T-helper 9 cell (primary cell): ENCODE measurements at regions not wholly inside any gene's neighbourhood (a gene's known extent, or its start where the extent isn't known, plus 50 kb on each side); places are given as distances from the start of the nearest gene placed in this dataset.
"Not testable (repeated sequence)": the region's sequence is repeated elsewhere in the genome, so short reads cannot be mapped to it uniquely, and the experiment has no call there.

Source experiments
- DNase-seq: peaks from one replicate; pipeline ENCODE4 v3.0.0-alpha.2; 2020

DNA sequence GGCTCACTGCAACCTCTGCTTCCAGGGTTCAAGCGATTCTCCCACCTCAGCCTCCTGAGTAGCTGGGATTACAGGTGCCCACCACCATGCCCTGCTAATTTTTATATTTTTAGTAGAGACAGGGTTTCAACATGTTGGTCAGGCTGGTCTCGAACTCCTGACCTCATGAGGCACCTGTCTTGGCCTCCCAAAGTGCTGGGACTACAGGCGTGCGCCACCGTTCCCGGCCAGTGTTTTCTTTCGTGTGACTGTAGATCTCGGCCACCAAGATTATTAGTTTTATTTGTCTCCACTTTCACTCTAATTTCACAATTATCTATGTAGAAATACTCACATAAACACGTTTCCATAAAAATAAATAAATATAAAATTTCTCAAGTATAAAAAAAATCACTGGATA lies 665.4 kb upstream of the RAG2 start:
- DNase-seq = not testable (repeated sequence)

GRCh38 chr11:37259734-37260133 lies 661.7 kb upstream of the RAG2 start:
- no peak for DNase-seq

- DNase-seq = no peak
Measured at GRCh38 chr11:37248145-37248544, 650.1 kb upstream of the RAG2 start.

DNA sequence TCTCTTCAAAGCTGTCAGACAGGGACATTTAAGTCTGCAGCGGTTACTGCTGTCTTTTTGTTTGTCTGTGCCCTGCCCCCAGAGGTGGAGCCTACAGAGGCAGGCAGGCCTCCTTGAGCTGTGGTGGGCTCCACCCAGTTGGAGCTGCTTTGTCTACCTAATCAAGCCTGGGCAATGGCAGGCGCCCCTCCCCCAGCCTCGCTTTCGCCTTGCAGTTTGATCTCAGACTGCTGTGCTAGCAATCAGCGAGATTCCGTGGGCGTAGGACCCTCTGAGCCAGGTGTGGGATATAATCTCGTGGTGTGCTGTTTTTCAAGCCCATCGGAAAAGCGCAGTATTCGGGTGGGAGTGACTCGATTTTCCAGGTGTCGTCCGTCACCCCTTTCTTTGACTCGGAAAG lies 648.1 kb upstream of the RAG2 start:
- DNase-seq = not testable (repeated sequence)

GRCh38 chr11:37230865-37231264 lies 632.8 kb upstream of the RAG2 start:
- DNase-seq = no peak

GRCh38 chr11:37223962-37224361 lies 625.9 kb upstream of the RAG2 start:
- DNase-seq = no peak

DNA sequence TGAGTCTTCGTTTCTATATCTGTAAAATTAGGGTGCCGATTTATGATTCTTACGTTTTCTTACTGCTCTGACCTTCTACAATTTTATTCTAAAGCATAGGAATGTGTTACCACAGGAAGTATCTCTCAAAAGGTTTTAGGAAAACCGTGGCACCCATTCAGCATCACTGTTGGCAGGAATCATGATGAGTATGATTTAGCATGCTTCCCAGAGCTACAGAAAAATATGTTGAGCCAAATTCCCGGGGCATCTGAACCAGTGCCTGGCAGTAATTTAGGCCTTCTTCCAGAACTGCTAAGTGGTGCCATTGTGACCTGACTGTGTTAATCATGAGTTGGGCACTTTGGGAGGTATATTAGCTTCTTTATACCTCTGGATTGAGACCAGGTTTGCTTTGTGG lies 605.0 kb upstream of the RAG2 start:
- DNase-seq = no peak

- DNase-seq = no peak
Measured at GRCh38 chr11:37199082-37199481, 601.0 kb upstream of the RAG2 start.

- no peak for DNase-seq
Measured at GRCh38 chr11:37184326-37184725, 586.3 kb upstream of the RAG2 start.

DNA sequence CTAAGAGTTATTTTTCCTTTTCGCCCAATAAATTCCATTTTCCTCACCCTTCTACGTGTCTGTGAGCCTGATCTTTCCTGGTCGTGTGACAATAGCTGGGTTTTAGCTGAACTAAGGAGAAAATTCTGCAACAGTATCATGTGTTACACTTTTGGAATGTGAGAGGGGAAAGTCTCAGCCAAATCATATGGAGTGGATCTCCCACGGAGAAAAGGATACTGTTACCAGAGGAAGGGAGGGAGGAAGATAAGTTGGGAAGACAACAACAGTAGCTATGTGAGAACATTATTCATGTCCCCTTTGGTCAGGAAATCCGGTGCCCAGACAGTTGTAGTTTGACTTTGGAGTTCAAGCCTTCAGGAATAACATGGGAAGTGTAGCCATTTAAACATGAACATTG lies 584.0 kb upstream of the RAG2 start:
- DNase-seq = no peak

DNA sequence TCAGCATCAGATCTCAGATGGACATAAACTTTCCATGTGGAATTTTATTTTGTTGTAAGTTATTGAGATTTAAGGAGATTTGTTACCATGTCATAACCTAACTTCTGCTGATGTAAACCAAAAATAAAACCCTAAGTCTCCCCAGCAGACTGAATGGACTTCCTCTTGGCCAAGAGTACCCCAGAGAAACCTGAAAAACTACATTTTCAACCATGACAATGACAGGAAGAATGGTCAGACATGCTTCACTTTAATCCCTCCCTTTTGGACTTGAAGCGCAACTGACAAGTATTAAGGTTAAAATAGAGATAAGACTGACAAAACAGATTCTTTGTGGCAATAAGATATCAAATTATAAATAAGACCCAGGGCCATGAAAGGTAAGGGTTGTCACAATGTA lies 579.7 kb upstream of the RAG2 start:
- no peak for DNase-seq

DNA sequence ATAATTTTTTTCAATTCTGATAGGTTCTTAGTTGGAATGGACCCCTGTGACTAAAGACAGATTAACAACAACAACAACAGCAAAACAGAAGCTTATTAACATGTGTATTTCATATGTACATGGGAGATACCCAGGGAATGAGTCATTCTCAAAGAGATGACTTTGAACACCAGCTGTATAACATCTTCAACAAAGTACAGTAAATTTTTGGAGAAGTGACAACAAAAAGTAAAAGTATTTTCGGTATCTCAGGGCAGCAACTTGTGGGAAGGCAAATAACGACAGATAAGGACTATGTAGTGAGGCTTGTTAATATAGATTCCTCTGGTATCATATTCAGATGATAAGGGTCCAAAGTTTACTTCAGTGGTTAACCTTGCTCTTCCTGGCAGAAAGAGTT lies 573.4 kb upstream of the RAG2 start:
- no peak for DNase-seq

GRCh38 chr11:37170311-37170710 lies 572.3 kb upstream of the RAG2 start:
- DNase-seq = no peak

DNA sequence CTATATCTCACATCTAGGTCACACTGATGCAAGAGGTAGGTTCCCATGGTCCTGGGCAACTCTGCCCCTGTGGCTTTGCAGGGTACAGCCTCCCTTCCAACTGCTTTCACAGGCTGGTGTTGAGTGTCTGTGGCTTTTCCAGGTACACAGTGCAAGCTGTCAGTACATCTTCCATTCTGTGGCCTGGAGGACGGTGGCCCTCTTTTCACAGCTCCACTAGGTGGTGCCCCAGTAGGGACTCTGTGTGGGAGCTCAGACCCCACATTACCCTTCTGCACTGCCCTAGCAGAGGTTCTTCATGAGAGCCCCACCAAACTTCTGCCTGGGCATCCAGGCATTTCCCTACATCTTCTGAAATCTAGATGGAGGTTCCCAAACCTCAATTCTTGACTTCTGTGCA lies 547.4 kb upstream of the RAG2 start:
- DNase-seq = not testable (repeated sequence)

DNA sequence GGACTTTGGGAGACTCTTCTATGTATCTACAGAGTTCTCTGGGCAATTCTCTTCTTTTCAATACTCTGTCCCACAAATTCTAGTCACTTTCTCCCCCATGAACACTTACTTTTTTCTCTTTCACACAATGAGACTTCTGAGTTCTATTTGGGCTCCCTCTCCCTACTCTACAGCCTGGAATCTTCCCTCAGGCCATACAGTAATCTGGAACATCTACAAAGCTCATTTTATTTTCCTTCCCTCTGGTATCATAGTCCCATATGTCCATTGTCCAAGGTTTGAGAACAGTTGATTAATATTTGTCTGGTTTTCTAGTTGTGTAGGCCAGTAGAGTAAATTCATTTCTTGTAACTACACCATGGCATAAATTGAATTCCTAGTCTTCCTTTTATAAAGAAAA lies 544.6 kb upstream of the RAG2 start:
- DNase-seq = no peak

- DNase-seq = no peak
Measured at GRCh38 chr11:37141707-37142106, 543.7 kb upstream of the RAG2 start.

DNA sequence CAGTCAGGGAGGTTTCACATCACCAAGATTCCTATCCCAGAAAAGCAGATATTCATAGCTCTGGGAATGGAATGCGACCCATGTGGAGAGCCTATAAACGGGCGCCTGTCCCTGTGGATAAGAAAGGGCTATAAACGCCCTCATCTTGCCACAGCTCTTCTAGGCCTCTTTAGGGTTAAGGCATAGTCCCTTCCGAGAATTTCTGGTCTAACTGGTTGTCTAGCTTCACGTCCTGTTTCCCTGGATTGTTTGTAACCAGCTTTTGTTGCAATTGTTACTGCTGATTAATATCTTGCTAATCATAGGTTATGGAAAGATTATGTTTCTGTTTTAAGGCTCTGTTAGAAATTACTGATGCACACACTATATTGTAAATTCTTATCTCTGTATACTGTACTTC lies 537.6 kb upstream of the RAG2 start:
- not testable (repeated sequence) for DNase-seq

GRCh38 chr11:37134637-37135036 lies 536.6 kb upstream of the RAG2 start:
- no peak for DNase-seq

GRCh38 chr11:37124384-37124783 lies 526.3 kb upstream of the RAG2 start:
- no peak for DNase-seq

GRCh38 chr11:37115963-37116362 lies 517.9 kb upstream of the RAG2 start:
- DNase-seq = no peak

DNA sequence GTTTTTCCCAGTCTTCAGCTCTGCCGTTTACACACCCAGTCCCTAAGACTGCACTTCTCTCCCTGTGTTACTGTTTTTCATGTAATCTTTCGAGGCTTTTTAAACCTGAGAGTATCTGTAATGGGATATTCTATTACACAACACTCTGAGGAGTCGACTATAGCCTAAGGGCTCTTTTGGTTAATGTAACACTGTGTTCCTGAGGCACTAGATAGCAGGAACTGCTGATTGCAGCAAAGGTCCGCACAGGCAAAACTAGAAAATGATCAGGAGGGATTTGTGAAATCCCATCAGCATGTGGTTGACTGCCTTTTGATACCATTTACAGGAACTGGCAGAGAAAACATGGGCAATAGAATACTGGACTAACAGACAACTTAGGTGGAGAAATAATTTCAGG lies 512.3 kb upstream of the RAG2 start:
- no peak for DNase-seq

GRCh38 chr11:37109286-37109585 lies 511.2 kb upstream of the RAG2 start:
- DNase-seq = no peak

DNA sequence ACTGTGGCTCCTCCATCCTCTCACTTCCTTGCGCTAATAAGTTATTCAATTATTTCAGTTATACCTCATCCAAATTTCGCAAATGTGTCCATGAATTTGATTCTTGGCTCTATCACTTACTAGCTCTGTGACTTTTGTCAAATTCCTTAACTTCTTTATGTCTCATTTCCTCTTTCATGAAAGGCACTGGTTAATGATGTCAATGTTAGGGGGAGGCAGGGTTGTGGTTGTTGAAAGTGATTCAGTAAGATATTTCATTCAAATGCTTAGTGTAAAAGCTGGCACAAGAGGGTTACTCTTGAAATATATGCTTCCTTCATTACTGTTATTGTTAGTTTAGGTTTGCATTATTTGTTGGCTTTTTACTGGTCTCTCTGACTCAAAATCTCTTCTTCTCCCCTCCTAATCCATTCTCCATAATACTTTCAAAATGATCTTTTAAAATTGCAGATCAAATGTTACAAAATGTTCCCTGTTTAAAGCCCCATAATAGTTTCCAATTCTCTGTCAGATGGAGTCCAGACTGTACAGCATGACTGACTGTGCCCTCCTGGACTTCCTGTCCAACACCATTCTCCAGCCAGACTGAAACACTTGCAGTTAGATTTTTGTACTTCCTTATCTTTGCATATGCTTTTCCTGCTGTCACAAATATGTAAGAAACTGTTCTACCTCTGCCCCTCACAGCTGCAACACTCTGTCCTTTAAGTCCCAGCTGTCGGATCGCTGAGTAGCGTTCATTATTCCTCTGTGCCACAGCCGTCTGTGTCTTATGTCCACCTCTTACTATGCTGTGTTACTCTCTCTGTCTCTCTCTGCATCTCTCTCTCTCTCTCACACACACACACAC lies 510.6 kb upstream of the RAG2 start:
- DNase-seq = no peak

GRCh38 chr11:37107831-37108230 lies 509.8 kb upstream of the RAG2 start:
- DNase-seq = no peak

DNA sequence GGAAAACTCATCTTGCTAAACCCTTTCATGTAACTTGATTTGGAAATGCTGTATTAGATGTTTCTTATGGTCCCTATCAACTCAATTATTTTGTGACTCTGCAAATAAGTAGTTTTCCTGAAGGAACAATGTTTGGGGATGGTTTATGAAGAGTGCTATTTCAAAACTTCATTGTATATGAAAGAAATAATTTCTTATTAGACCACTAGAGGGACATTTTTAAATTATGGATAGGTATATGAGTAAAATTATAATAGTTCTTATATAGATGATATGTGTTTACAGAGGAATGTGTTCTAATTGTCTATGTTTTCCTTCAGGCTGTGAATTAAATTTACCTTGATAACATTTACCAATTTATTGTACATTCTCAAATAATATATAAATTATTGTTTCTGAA lies 509.4 kb upstream of the RAG2 start:
- no peak for DNase-seq
